Nucleus accumbens (tissue), 56 donors: ENCODE measurements at regions not wholly inside any gene's neighbourhood (a gene's known extent, or its start where the extent isn't known, plus 50 kb on each side); places are given as distances from the start of the nearest gene placed in this dataset.

Experiments
- DNase-seq, 56 donors: peaks; one replicate each; lab custom pipeline; 2025; lab: John Stamatoyannopoulos, UW

- DNase-seq, result no peak
Measured at GRCh38 chr4:58247792-58248191, 1137.6 kb upstream of the IGFBP7 start.

- DNase-seq, result no peak
Measured at GRCh38 chr4:58225460-58225859, 1115.3 kb upstream of the IGFBP7 start.

GRCh38 chr4:58219179-58219578 lies 1109.0 kb upstream of the IGFBP7 start:
- no peak for DNase-seq

- DNase-seq, result no peak
Measured at GRCh38 chr4:58216461-58216860, 1106.3 kb upstream of the IGFBP7 start.

GRCh38 chr4:58214376-58214775 lies 1104.2 kb upstream of the IGFBP7 start:
- DNase-seq, result no peak

GRCh38 chr4:58209551-58209950 lies 1099.4 kb upstream of the IGFBP7 start:
- no peak for DNase-seq

GRCh38 chr4:58209001-58209400 lies 1098.8 kb upstream of the IGFBP7 start:
- no peak for DNase-seq

- no peak for DNase-seq
Measured at GRCh38 chr4:58205446-58206235, 1095.5 kb upstream of the IGFBP7 start.

- DNase-seq, result no peak
Measured at GRCh38 chr4:58192217-58192616, 1082.0 kb upstream of the IGFBP7 start.

- DNase-seq, result no peak
Measured at GRCh38 chr4:58191109-58191508, 1080.9 kb upstream of the IGFBP7 start.

- no peak for DNase-seq
Measured at GRCh38 chr4:58188316-58188715, 1078.1 kb upstream of the IGFBP7 start.

GRCh38 chr4:58175024-58175423 lies 1064.8 kb upstream of the IGFBP7 start:
- DNase-seq, result no peak

GRCh38 chr4:58166490-58166889 lies 1056.3 kb upstream of the IGFBP7 start:
- no peak for DNase-seq

GRCh38 chr4:58163156-58163555 lies 1053.0 kb upstream of the IGFBP7 start:
- no peak for DNase-seq

- DNase-seq, result no peak
Measured at GRCh38 chr4:58149404-58150085, 1039.4 kb upstream of the IGFBP7 start.

- DNase-seq, result no peak
Measured at GRCh38 chr4:58144721-58145120, 1034.5 kb upstream of the IGFBP7 start.

- DNase-seq, result no peak
Measured at GRCh38 chr4:58138786-58139668, 1028.8 kb upstream of the IGFBP7 start.

- no peak for DNase-seq
Measured at GRCh38 chr4:58136604-58137003, 1026.4 kb upstream of the IGFBP7 start.

- DNase-seq, result no peak
Measured at GRCh38 chr4:58127680-58128079, 1017.5 kb upstream of the IGFBP7 start.

GRCh38 chr4:58119298-58119697 lies 1009.1 kb upstream of the IGFBP7 start:
- no peak for DNase-seq

GRCh38 chr4:58113126-58113525 lies 1002.9 kb upstream of the IGFBP7 start:
- DNase-seq, result no peak
